ENCODE measurements at regions not wholly inside any gene's neighbourhood (a gene's known extent, or its start where the extent isn't known, plus 50 kb on each side); places are given as distances from the start of the nearest gene placed in this dataset.

GRCh38 chr1:234954613-234955012 is 174.0 kb downstream of the TOMM20 start:
- TF ChIP-seq POLR2A (IDR thresholded peaks at IDR 0.05; ENCODE audit: low read depth, low read length) = no peak
- no peak for TF ChIP-seq POLR2AphosphoS5 (IDR thresholded peaks at IDR 0.05; ENCODE audit: low read depth, low read length)
